ENCODE measurements at regions not wholly inside any gene's neighbourhood (a gene's known extent, or its start where the extent isn't known, plus 50 kb on each side); places are given as distances from the start of the nearest gene placed in this dataset.

DNA sequence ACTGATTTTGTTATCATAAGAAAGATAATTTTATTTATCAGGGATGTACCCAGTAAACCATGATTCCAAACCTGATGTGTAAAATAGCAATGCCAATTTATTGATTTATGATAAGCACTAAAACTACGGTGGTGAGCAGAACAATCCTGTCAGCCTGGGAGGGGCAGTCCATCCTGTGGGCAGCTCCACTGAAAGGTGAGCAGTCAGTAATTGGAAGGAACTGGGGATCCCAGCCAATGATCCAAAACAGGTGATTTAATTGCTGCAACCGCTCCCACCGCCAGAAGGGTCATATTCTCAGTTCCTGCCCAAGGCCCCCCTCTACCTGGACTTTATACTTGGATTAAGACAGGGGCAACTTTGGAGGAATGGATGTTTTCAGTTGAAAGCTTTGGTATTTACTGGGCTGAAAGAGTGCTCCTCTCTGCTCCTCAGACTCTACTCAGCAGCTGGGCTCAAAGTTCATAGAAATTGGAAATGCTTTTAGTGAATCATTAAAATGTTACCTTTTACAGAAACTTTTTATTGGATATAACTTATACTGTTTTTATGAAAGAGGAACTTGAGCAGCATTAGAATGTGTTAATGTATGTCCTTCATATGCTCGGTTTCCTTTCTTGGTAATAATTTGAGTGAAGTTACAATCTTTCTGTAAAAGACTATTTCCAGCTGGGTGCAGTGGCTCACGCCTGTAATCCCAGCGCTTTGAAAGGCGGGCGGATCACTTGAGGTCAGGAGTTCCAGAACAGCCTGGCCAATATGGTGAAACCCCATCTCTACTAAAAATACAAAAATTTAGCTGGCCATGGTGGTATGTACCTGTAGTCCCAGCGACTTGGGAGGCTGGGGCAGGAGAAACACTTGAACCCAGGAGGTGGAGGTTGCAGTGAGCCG, 198.6 kb upstream of the IL12A start:
- TF ChIP-seq BRF1 (IDR thresholded peaks at IDR 0.05; ENCODE audit: borderline replicate concordance, extremely low read depth, insufficient read length) (no peak), HIVEP1 (CRISPR knock-in tag; IDR thresholded peaks at IDR 0.05) (no peak), TEAD4 (IDR thresholded peaks at IDR 0.05; ENCODE audit: low read length) (no peak), TEAD4 (CRISPR knock-in tag; IDR thresholded peaks at IDR 0.05; ENCODE audit: borderline replicate concordance) (no peak), CAMTA2 (CRISPR knock-in tag; conservative IDR thresholded peaks at IDR 0.05) (no peak), RAD21 (CRISPR knock-in tag; conservative IDR thresholded peaks at IDR 0.05 in 1 of 2, IDR thresholded peaks at IDR 0.05 in 1 of 2) (no peak), HDAC6 (IDR thresholded peaks at IDR 0.05; ENCODE audit: low read depth, low read length) (no peak)
- TF ChIP-seq, protein P1, sequence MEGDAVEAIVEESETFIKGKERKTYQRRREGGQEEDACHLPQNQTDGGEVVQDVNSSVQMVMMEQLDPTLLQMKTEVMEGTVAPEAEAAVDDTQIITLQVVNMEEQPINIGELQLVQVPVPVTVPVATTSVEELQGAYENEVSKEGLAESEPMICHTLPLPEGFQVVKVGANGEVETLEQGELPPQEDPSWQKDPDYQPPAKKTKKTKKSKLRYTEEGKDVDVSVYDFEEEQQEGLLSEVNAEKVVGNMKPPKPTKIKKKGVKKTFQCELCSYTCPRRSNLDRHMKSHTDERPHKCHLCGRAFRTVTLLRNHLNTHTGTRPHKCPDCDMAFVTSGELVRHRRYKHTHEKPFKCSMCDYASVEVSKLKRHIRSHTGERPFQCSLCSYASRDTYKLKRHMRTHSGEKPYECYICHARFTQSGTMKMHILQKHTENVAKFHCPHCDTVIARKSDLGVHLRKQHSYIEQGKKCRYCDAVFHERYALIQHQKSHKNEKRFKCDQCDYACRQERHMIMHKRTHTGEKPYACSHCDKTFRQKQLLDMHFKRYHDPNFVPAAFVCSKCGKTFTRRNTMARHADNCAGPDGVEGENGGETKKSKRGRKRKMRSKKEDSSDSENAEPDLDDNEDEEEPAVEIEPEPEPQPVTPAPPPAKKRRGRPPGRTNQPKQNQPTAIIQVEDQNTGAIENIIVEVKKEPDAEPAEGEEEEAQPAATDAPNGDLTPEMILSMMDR (IDR thresholded peaks at IDR 0.05 in 2 of 3, conservative IDR thresholded peaks at IDR 0.05 in 1 of 3; ENCODE audit: insufficient read depth in 2 of 3, low read depth in 1 of 3, low read length in 3 of 3): no peak
- TF ChIP-seq, protein P2, sequence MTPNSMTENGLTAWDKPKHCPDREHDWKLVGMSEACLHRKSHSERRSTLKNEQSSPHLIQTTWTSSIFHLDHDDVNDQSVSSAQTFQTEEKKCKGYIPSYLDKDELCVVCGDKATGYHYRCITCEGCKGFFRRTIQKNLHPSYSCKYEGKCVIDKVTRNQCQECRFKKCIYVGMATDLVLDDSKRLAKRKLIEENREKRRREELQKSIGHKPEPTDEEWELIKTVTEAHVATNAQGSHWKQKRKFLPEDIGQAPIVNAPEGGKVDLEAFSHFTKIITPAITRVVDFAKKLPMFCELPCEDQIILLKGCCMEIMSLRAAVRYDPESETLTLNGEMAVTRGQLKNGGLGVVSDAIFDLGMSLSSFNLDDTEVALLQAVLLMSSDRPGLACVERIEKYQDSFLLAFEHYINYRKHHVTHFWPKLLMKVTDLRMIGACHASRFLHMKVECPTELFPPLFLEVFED (CRISPR knock-in tag; conservative IDR thresholded peaks at IDR 0.05): no peak
- TF ChIP-seq, protein P3, sequence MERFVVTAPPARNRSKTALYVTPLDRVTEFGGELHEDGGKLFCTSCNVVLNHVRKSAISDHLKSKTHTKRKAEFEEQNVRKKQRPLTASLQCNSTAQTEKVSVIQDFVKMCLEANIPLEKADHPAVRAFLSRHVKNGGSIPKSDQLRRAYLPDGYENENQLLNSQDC (CRISPR knock-in tag; IDR thresholded peaks at IDR 0.05): no peak
- TF ChIP-seq, protein P4, sequence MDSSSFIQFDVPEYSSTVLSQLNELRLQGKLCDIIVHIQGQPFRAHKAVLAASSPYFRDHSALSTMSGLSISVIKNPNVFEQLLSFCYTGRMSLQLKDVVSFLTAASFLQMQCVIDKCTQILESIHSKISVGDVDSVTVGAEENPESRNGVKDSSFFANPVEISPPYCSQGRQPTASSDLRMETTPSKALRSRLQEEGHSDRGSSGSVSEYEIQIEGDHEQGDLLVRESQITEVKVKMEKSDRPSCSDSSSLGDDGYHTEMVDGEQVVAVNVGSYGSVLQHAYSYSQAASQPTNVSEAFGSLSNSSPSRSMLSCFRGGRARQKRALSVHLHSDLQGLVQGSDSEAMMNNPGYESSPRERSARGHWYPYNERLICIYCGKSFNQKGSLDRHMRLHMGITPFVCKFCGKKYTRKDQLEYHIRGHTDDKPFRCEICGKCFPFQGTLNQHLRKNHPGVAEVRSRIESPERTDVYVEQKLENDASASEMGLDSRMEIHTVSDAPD (CRISPR knock-in tag; IDR thresholded peaks at IDR 0.05): no peak
- TF ChIP-seq, protein P5, sequence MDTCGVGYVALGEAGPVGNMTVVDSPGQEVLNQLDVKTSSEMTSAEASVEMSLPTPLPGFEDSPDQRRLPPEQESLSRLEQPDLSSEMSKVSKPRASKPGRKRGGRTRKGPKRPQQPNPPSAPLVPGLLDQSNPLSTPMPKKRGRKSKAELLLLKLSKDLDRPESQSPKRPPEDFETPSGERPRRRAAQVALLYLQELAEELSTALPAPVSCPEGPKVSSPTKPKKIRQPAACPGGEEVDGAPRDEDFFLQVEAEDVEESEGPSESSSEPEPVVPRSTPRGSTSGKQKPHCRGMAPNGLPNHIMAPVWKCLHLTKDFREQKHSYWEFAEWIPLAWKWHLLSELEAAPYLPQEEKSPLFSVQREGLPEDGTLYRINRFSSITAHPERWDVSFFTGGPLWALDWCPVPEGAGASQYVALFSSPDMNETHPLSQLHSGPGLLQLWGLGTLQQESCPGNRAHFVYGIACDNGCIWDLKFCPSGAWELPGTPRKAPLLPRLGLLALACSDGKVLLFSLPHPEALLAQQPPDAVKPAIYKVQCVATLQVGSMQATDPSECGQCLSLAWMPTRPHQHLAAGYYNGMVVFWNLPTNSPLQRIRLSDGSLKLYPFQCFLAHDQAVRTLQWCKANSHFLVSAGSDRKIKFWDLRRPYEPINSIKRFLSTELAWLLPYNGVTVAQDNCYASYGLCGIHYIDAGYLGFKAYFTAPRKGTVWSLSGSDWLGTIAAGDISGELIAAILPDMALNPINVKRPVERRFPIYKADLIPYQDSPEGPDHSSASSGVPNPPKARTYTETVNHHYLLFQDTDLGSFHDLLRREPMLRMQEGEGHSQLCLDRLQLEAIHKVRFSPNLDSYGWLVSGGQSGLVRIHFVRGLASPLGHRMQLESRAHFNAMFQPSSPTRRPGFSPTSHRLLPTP (IDR thresholded peaks at IDR 0.05; ENCODE audit: borderline replicate concordance, extremely low read depth, insufficient read length): no peak
- TF ChIP-seq, protein P6, sequence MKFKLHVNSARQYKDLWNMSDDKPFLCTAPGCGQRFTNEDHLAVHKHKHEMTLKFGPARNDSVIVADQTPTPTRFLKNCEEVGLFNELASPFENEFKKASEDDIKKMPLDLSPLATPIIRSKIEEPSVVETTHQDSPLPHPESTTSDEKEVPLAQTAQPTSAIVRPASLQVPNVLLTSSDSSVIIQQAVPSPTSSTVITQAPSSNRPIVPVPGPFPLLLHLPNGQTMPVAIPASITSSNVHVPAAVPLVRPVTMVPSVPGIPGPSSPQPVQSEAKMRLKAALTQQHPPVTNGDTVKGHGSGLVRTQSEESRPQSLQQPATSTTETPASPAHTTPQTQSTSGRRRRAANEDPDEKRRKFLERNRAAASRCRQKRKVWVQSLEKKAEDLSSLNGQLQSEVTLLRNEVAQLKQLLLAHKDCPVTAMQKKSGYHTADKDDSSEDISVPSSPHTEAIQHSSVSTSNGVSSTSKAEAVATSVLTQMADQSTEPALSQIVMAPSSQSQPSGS (CRISPR knock-in tag; IDR thresholded peaks at IDR 0.05): no peak
